Osteoblast (primary cell): ENCODE measurements at regions not wholly inside any gene's neighbourhood (a gene's known extent, or its start where the extent isn't known, plus 50 kb on each side); places are given as distances from the start of the nearest gene placed in this dataset.

Experiments used
- DNase-seq: peaks from one replicate; pipeline ENCODE4 v3.0.0; 2011; ENCODE audit warnings: low spot score, mixed read lengths; ENCODE audit not compliant: insufficient read length; ENCODE audit errors: missing footprints
- H2AFZ ChIP-seq: 2 replicates; pipeline ENCODE4 v1.6.0; 2011; ENCODE audit warnings: mild to moderate bottlenecking, low read length
- H3K27ac ChIP-seq: 2 replicates; pipeline ENCODE4 v1.5.1; 2011; ENCODE audit warnings: mild to moderate bottlenecking, low read depth, low read length, moderate library complexity
- H3K27me3 ChIP-seq: 2 replicates; pipeline ENCODE4 v1.6.0; 2012; ENCODE audit warnings: mild to moderate bottlenecking, control low read depth, inconsistent platforms, low read length, moderate library complexity; ENCODE audit not compliant: insufficient read depth
- H3K36me3 ChIP-seq: 2 replicates; pipeline ENCODE4 v1.5.1; 2011; ENCODE audit warnings: mild to moderate bottlenecking, low read length, control low read depth, moderate library complexity; ENCODE audit not compliant: insufficient read depth
- H3K4me1 ChIP-seq: 2 replicates; pipeline ENCODE4 v1.5.1; 2011; ENCODE audit warnings: mild to moderate bottlenecking, low read length, control low read depth, moderate library complexity; ENCODE audit not compliant: insufficient read depth
- H3K4me2 ChIP-seq: 2 replicates; pipeline ENCODE4 v1.6.0; 2011; ENCODE audit warnings: mild to moderate bottlenecking, low read length; ENCODE audit not compliant: insufficient read depth
- H3K4me3 ChIP-seq: fragments of 200-600 bp; sonication (generic); 3 replicates; pipeline ENCODE4 v1.5.1; 2012; ENCODE audit warnings: mild to moderate bottlenecking, low read length, inconsistent platforms; ENCODE audit not compliant: insufficient read depth
- H3K79me2 ChIP-seq: 2 replicates; pipeline ENCODE4 v1.6.0; 2012; ENCODE audit warnings: mild to moderate bottlenecking, low read length, control low read depth, inconsistent platforms; ENCODE audit not compliant: insufficient read depth
- H3K9me3 ChIP-seq: 2 replicates; pipeline ENCODE4 v1.5.1; 2011; ENCODE audit warnings: low read depth, low read length, control low read depth
- H4K20me1 ChIP-seq: 2 replicates; pipeline ENCODE4 v1.6.0; 2012; ENCODE audit warnings: mild to moderate bottlenecking, low read length, control low read depth; ENCODE audit not compliant: insufficient read depth
- CTCF ChIP-seq: IDR thresholded peaks from 2 replicates; pipeline ENCODE4 v1.5.1; 2011; ENCODE audit warnings: mild to moderate bottlenecking, low read depth, low read length, moderate library complexity; ENCODE audit errors: extremely low read depth

DNA sequence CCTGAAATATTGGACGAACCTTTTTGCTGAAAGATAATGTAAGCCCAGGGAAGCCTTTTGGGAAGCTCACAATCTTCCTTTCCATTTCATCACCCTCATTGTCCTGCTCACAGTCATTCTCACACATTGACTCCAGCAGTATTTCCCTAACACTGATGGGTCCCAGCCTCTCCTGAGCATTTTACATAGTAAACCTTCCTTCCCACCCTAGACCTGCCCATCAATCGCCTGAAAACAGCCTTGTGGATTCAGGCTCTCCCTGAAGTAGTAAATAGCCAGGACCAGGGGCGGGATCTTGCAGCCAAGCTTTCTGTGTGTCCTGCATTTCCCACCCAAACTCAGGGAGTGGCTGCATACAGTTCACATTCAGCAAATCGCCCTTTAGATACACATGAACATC, 149.9 kb downstream of the CYRIA start:
- H3K27me3 ChIP-seq: no peaks in the 10 kb centered on the region
- no peaks in the 10 kb centered on the region for H4K20me1 ChIP-seq
- no peak for TF ChIP-seq CTCF
- H3K4me3 ChIP-seq: no peak overlapping the region
- no peak overlapping the region for H2AFZ ChIP-seq
- no peaks in the 10 kb centered on the region for H3K36me3 ChIP-seq
- no peak for DNase-seq
- H3K79me2 ChIP-seq: no peaks in the 10 kb centered on the region
- H3K27ac ChIP-seq: no peak overlapping the region
- no peaks in the 10 kb centered on the region for H3K9me3 ChIP-seq
- no peak overlapping the region for H3K4me2 ChIP-seq
- H3K4me1 ChIP-seq: no peaks in the 10 kb centered on the region

DNA sequence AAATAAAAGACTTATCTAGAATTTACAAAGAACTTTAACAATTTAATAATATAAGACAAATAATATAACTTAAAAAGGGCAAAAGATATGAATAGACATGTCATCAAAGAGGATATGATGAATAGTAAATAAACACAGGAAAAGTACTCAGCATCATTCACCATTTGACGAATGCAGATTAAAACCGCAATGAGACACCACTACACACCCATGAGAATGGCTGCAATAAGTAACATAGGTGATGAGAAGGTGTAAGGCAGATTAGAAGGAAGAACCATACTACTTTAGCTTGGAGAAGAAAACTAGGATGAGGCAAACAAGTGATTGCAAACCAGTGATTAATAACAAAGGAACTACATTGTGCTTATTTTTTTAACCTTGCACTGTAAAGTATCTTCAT, 152.0 kb downstream of the CYRIA start:
- no peaks in the 10 kb centered on the region for H3K79me2 ChIP-seq
- H2AFZ ChIP-seq: no peak overlapping the region
- H3K36me3 ChIP-seq: no peaks in the 10 kb centered on the region
- no peak overlapping the region for H3K4me2 ChIP-seq
- no peak overlapping the region for H3K4me3 ChIP-seq
- no peaks in the 10 kb centered on the region for H3K27me3 ChIP-seq
- H3K9me3 ChIP-seq: no peaks in the 10 kb centered on the region
- H3K27ac ChIP-seq: no peak overlapping the region
- DNase-seq: no peak
- H4K20me1 ChIP-seq: no peaks in the 10 kb centered on the region
- no peaks in the 10 kb centered on the region for H3K4me1 ChIP-seq
- TF ChIP-seq CTCF: no peak

- Histone ChIP-seq H3K4me1 (no peaks in the 10 kb centered on the region), H3K36me3 (no peaks in the 10 kb centered on the region), H2AFZ (no peak overlapping the region), H4K20me1 (no peaks in the 10 kb centered on the region), H3K4me2 (no peak overlapping the region), H3K27ac (no peak overlapping the region), H3K4me3 (no peak overlapping the region), H3K27me3 (peaks cover 2% of the 10 kb centered on the region), H3K79me2 (no peaks in the 10 kb centered on the region), H3K9me3 (no peaks in the 10 kb centered on the region)
- TF ChIP-seq CTCF: no peak
- DNase-seq: no peak
Observed at GRCh38 chr2:16511041-16511440, 154.6 kb downstream of the CYRIA start.

DNA sequence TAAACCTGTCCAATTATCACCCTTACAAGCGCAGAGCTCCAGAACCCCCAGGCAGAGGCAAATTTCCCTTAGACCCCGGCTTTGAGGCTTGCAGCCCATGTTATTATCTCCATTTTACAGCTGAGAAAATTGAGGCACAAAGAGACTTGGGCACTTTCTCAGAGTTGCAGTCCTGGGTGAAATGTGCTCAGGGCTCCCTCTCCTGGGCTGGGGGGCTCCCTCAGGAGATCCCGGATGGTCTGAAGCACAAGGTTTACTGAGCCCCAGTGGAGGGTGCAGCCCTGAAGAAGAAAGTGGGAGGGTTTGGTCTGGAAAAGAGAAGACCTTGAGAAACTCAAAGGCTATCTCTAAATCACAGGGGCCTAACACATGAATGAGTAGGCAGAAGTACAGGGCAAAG, 156.6 kb downstream of the CYRIA start:
- H3K4me2 ChIP-seq: no peak overlapping the region
- no peak overlapping the region for H3K27ac ChIP-seq
- no peaks in the 10 kb centered on the region for H3K9me3 ChIP-seq
- no peak overlapping the region for H2AFZ ChIP-seq
- no peak for DNase-seq
- H3K36me3 ChIP-seq: no peaks in the 10 kb centered on the region
- H3K4me3 ChIP-seq: no peak overlapping the region
- no peaks in the 10 kb centered on the region for H4K20me1 ChIP-seq
- no peaks in the 10 kb centered on the region for H3K79me2 ChIP-seq
- TF ChIP-seq CTCF: no peak
- no peaks in the 10 kb centered on the region for H3K4me1 ChIP-seq
- peaks cover 2% of the 10 kb centered on the region for H3K27me3 ChIP-seq
